Left lung (tissue), 4 donors: ENCODE measurements at regions not wholly inside any gene's neighbourhood (a gene's known extent, or its start where the extent isn't known, plus 50 kb on each side); places are given as distances from the start of the nearest gene placed in this dataset.
A peak's percentile ranks its signal among the peaks of the same experiment; 100 is the strongest.

ENCODE experiments used
- ATAC-seq: fragments of 200-7000 bp; cut with Tn5 transposase; one replicate; pipeline ENCODE4 v1.9.1; 2020; ENCODE audit warnings: moderate library complexity
- DNase-seq, 4 donors: peaks; one replicate each; pipeline ENCODE4 v3.0.0-alpha.2; 2013 to 2020
- H3K27ac ChIP-seq, 2 donors: fragments of 200-600 bp; sonication (generic) in 1 of 2; one replicate each; pipeline versions ENCODE4 v1.5.0 to v1.8.0; 2020 to 2021
- H3K27me3 ChIP-seq, 2 donors: fragments of 200-600 bp; sonication (generic) in 1 of 2; one replicate each; pipeline versions ENCODE4 v1.5.0 to v1.8.0; 2020 to 2021
- H3K36me3 ChIP-seq, 2 donors: fragments of 200-600 bp; sonication (generic) in 1 of 2; one replicate each; pipeline versions ENCODE4 v1.5.0 to v1.8.0; 2020 to 2021
- H3K4me1 ChIP-seq, 2 donors: fragments of 200-600 bp; one replicate each; pipeline ENCODE4 v1.8.0; 2021
- H3K4me3 ChIP-seq, 2 donors: fragments of 200-600 bp; sonication (generic) in 1 of 2; one replicate each; pipeline versions ENCODE4 v1.5.0 to v1.8.0; 2020 to 2021; ENCODE audit warnings: mild to moderate bottlenecking in 1 of 2
- H3K9me3 ChIP-seq, 2 donors: fragments of 200-600 bp; sonication (generic) in 1 of 2; one replicate each; pipeline versions ENCODE4 v1.5.0 to v1.8.0; 2020 to 2021
- CTCF ChIP-seq, 2 donors: fragments of 200-600 bp; sonication (generic) in 1 of 2; IDR thresholded peaks; one replicate each; pipeline versions ENCODE4 v1.5.0 to v1.8.0; 2021; ENCODE audit warnings: antibody characterized with exemption in 2 of 2
- intact Hi-C, 2 donors: fragments of 100-400 bp; cut with DNase I; formaldehyde crosslinking; loops; one replicate each; pipeline versions ENCODE4 v1.11.2 to v1.14.2; 2022
- donor health status: DM: no; HTN: yes; CAD: no.
- donor health status: DM: no; HTN: no; CAD: no.

DNA sequence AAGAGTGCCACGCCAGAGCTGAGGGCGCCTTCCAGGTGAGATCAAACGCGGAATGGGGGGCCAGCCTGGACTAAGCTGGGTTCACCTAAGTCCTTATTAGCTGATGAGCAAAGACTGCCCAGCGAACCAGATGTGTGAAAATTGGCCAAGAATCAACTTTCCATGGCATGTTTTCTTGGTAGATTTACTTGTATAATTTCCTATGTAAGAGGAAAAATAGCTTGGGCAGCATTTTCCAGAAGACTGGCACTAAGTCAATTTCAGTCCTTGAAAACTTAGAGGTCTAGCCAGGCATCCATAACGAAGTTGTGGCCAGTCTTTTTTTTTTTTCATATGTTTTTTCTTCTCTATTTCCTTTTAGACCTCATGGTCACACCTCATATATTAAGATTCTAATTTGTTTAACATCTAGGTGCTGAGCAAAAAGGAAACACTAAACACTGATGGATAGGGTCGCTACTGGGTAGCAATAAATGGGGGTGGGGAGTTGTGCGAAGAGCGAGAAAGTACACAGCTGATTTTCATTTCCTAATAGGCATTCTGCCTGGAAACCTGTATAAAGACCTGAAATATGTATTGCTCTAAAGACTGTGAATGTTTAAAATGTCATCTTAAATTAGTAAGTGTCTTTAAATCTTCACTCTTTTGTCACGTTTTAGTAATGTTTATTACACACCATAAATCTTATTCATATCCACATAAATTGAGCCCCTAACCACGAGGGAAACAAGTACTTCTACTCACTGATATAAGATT is 188.8 kb downstream of the CD83 start:
- intact Hi-C loops = no loop called here
- no peak for ATAC-seq
- no peaks in the 10 kb centered on the region for H3K36me3 ChIP-seq
- H3K27me3 ChIP-seq = no peaks in the 10 kb centered on the region
- no peak for DNase-seq
- H3K4me3 ChIP-seq = no peak overlapping the region
- H3K9me3 ChIP-seq = no peaks in the 10 kb centered on the region
- no peak overlapping the region for H3K27ac ChIP-seq
- no peak for TF ChIP-seq CTCF (IDR thresholded peaks at IDR 0.05)
- H3K4me1 ChIP-seq = no peaks in the 10 kb centered on the region

- H3K4me1 ChIP-seq = no peaks in the 10 kb centered on the region
- no peak for ATAC-seq
- TF ChIP-seq CTCF (IDR thresholded peaks at IDR 0.05) = no peak
- DNase-seq = no peak
- H3K27me3 ChIP-seq = no peaks in the 10 kb centered on the region
- no peak overlapping the region for H3K27ac ChIP-seq
- intact Hi-C loops = no loop called here
- H3K4me3 ChIP-seq = no peak overlapping the region
- no peaks in the 10 kb centered on the region for H3K36me3 ChIP-seq
- H3K9me3 ChIP-seq = no peaks in the 10 kb centered on the region
These were observed 191.9 kb downstream of the CD83 start for GRCh38 chr6:14309516-14309915.

GRCh38 chr6:14309951-14310445 is 192.4 kb downstream of the CD83 start:
- Histone ChIP-seq H3K27ac (no peak overlapping the region), H3K9me3 (no peaks in the 10 kb centered on the region), H3K36me3 (no peaks in the 10 kb centered on the region), H3K4me1 (no peaks in the 10 kb centered on the region), H3K4me3 (no peak overlapping the region), H3K27me3 (no peaks in the 10 kb centered on the region)
- intact Hi-C loops = no loop called here
- no peak for TF ChIP-seq CTCF (IDR thresholded peaks at IDR 0.05)
- no peak for ATAC-seq
- DNase-seq = no peak

GRCh38 chr6:14310960-14311359 is 193.4 kb downstream of the CD83 start:
- Histone ChIP-seq H3K4me3 (no peak overlapping the region), H3K4me1 (no peaks in the 10 kb centered on the region), H3K9me3 (no peaks in the 10 kb centered on the region), H3K36me3 (no peaks in the 10 kb centered on the region), H3K27me3 (no peaks in the 10 kb centered on the region), H3K27ac (no peak overlapping the region)
- DNase-seq (peak in 2 of 4 donors; percentile 40 to 50), ATAC-seq (peak; percentile 93)
- intact Hi-C loops = no loop called here
- no peak for TF ChIP-seq CTCF (IDR thresholded peaks at IDR 0.05)

- no peaks in the 10 kb centered on the region for H3K9me3 ChIP-seq
- intact Hi-C loops = no loop called here
- H3K27me3 ChIP-seq = no peaks in the 10 kb centered on the region
- H3K4me1 ChIP-seq = peaks cover 5 to 8% of the 10 kb centered on the region in 2 donors
- DNase-seq = no peak
- ATAC-seq = no peak
- no peaks in the 10 kb centered on the region for H3K36me3 ChIP-seq
- no peak for TF ChIP-seq CTCF (IDR thresholded peaks at IDR 0.05)
- H3K4me3 ChIP-seq = no peak overlapping the region
- H3K27ac ChIP-seq = no peak overlapping the region
These were observed 195.0 kb downstream of the CD83 start for GRCh38 chr6:14312587-14312986.
